HG03378 (cell line): ENCODE measurements at regions not wholly inside any gene's neighbourhood (a gene's known extent, or its start where the extent isn't known, plus 50 kb on each side); places are given as distances from the start of the nearest gene placed in this dataset.

Experiments used
- ATAC-seq: cut with Tn5 transposase; IDR thresholded peaks from one replicate; pipeline ENCODE4 v1.9.1; 2021; ENCODE audit warnings: mild to moderate bottlenecking, moderate library complexity; ENCODE audit not compliant: unreplicated experiment

GRCh38 chr3:64278625-64279024 is 53.4 kb upstream of the PRICKLE2 start:
- ATAC-seq, result no peak

- ATAC-seq, result no peak
Measured at GRCh38 chr3:64276131-64276530, 50.9 kb upstream of the PRICKLE2 start.
